ENCODE measurements at regions not wholly inside any gene's neighbourhood (a gene's known extent, or its start where the extent isn't known, plus 50 kb on each side); places are given as distances from the start of the nearest gene placed in this dataset.

GRCh38 chr3:59254433-59254832, 204.6 kb upstream of the CFAP20DC start:
- H3K27ac ChIP-seq (ENCODE audit: control insufficient read depth, insufficient read depth): no peak overlapping the region
- no peaks in the 10 kb centered on the region for H3K79me2 ChIP-seq (ENCODE audit: control insufficient read depth, insufficient read depth, low read length)
- ChIA-PET POLR2A (no interaction called here), CTCF (no interaction called here), RAD21 (ENCODE audit: unreplicated experiment) (interaction anchor here (1.2 kb wide), 1 partner anchor 42 kb away, joined by 3 read pairs; no protein-coding TSS in a partner anchor), SMC1A (ENCODE audit: uncharacterized antibody, unreplicated experiment) (interaction anchor here (1.1 kb wide), 1 partner anchor 8 kb away, joined by 5 read pairs; no protein-coding TSS in a partner anchor)
- FAIRE-seq (no peak), ATAC-seq (no peak), DNase-seq (ENCODE audit: low read depth, low spot score) (no peak)
- H3K9me3 ChIP-seq (replicated peaks; ENCODE audit: control insufficient read depth, insufficient read depth, low read length): peaks cover 1% of the 10 kb centered on the region; the same call in 1 of the 3 replicates
- WGBS (ENCODE audit: insufficient coverage, insufficient replicate concordance, low lambda C conversion rate, missing lambda C conversion rate): 34% methylated on average over 7 of the region's 7 CpGs
- intact Hi-C loops (cut with micrococcal nuclease; ENCODE audit: unreplicated experiment): no loop called here
- H3K27me3 ChIP-seq (replicated peaks in 1 of 2; ENCODE audit: control insufficient read depth in 2 of 2, insufficient read depth in 2 of 2, low read length in 1 of 2): no peaks in the 10 kb centered on the region
- H3K4me2 ChIP-seq (ENCODE audit: control insufficient read depth, insufficient read depth): no peak overlapping the region
- H3K9ac ChIP-seq (ENCODE audit: control insufficient read depth, insufficient read depth, low read length): no peak overlapping the region
- in situ Hi-C loops (cut with MboI): no loop called here
- H3K4me3 ChIP-seq: no peak overlapping the region
- no TSS peak for BruUV-seq (replicated peaks)
- no peaks in the 10 kb centered on the region for H4K20me1 ChIP-seq (ENCODE audit: control insufficient read depth, insufficient read depth)
- no peaks in the 10 kb centered on the region for H3K4me1 ChIP-seq (ENCODE audit: control insufficient read depth, insufficient read depth, low read length)
- H2AFZ ChIP-seq (ENCODE audit: control insufficient read depth, low read depth, low read length): no peak overlapping the region
- H3K36me3 ChIP-seq (ENCODE audit: control insufficient read depth in 2 of 2, insufficient read depth in 2 of 2, low read length in 1 of 2): no peaks in the 10 kb centered on the region
- TF ChIP-seq FOXM1 (IDR thresholded peaks at IDR 0.05; ENCODE audit: low read depth, low read length): no peak
- no peak for TF ChIP-seq CREM (IDR thresholded peaks at IDR 0.05; ENCODE audit: low read depth)
- TF ChIP-seq SUZ12 (IDR thresholded peaks at IDR 0.05; ENCODE audit: unreplicated experiment): no peak
- no peak for TF ChIP-seq CBFB (IDR thresholded peaks at IDR 0.05; ENCODE audit: low read depth)
- no peak for TF ChIP-seq NFYB (IDR thresholded peaks at IDR 0.05; ENCODE audit: insufficient read depth, low read depth, low read length)
- TF ChIP-seq USF2 (IDR thresholded peaks at IDR 0.05; ENCODE audit: borderline replicate concordance, low read depth, low read length): no peak
- TF ChIP-seq MLLT1 (IDR thresholded peaks at IDR 0.05): no peak
- TF ChIP-seq ZNF24 (IDR thresholded peaks at IDR 0.05): no peak
- no peak for TF ChIP-seq ZBTB4 (CRISPR knock-in tag; IDR thresholded peaks at IDR 0.05)
- TF ChIP-seq RBBP5 (conservative IDR thresholded peaks at IDR 0.05): no peak
- no peak for TF ChIP-seq MXI1 (IDR thresholded peaks at IDR 0.05; ENCODE audit: low read depth, low read length)
- no peak for TF ChIP-seq E2F8 (IDR thresholded peaks at IDR 0.05; ENCODE audit: low read depth, partially characterized antibody)
- TF ChIP-seq ZNF384 (IDR thresholded peaks at IDR 0.05; ENCODE audit: borderline replicate concordance, low read depth, low read length): no peak
- no peak for TF ChIP-seq NR2F1 (conservative IDR thresholded peaks at IDR 0.05)
- no peak for TF ChIP-seq HDAC2 (IDR thresholded peaks at IDR 0.05)
- TF ChIP-seq ELK1 (IDR thresholded peaks at IDR 0.05; ENCODE audit: low read depth, low read length): no peak
- no peak for TF ChIP-seq ESRRA (IDR thresholded peaks at IDR 0.05; ENCODE audit: low read length)
